22Rv1 (cell line): ENCODE measurements at regions not wholly inside any gene's neighbourhood (a gene's known extent, or its start where the extent isn't known, plus 50 kb on each side); places are given as distances from the start of the nearest gene placed in this dataset.

ENCODE experiments used
- ZFX ChIP-seq: fragments of 450-650 bp; IDR thresholded peaks from 2 replicates; pipeline ENCODE4 v1.6.1; 2017; ENCODE audit warnings: antibody characterized with exemption, borderline replicate concordance
- TF ChIP-seq, protein P1 (sequence below): fragments of 450-650 bp; IDR thresholded peaks from 2 replicates; pipeline ENCODE4 v1.5.1; 2017; ENCODE audit warnings: mild to moderate bottlenecking

DNA sequence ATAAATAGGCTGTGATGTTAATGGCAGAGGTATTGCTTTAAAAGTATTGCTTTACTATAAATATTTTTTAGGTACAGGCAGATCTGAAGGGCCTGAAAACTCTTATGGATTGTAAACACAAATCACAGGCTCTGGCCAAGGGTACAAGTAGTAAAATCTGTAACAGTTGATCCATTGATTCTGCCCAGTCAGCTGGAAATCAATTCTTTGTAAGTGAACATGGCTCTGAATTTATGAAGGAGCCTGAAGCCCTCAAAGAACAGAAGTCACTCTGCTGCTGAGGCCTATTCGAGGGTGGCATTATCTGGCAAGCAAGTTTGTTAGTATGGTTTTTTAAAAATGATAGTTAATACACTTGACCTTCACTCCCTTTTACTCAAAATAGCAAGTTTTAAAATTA lies 834.0 kb upstream of the TMPRSS15 start:
- TF ChIP-seq, protein P1, sequence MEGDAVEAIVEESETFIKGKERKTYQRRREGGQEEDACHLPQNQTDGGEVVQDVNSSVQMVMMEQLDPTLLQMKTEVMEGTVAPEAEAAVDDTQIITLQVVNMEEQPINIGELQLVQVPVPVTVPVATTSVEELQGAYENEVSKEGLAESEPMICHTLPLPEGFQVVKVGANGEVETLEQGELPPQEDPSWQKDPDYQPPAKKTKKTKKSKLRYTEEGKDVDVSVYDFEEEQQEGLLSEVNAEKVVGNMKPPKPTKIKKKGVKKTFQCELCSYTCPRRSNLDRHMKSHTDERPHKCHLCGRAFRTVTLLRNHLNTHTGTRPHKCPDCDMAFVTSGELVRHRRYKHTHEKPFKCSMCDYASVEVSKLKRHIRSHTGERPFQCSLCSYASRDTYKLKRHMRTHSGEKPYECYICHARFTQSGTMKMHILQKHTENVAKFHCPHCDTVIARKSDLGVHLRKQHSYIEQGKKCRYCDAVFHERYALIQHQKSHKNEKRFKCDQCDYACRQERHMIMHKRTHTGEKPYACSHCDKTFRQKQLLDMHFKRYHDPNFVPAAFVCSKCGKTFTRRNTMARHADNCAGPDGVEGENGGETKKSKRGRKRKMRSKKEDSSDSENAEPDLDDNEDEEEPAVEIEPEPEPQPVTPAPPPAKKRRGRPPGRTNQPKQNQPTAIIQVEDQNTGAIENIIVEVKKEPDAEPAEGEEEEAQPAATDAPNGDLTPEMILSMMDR, result no peak
- no peak for TF ChIP-seq ZFX
